ENCODE measurements at regions not wholly inside any gene's neighbourhood (a gene's known extent, or its start where the extent isn't known, plus 50 kb on each side); places are given as distances from the start of the nearest gene placed in this dataset.
"Not testable (repeated sequence)": the region's sequence is repeated elsewhere in the genome, so short reads cannot be mapped to it uniquely, and the experiment has no call there.

DNA sequence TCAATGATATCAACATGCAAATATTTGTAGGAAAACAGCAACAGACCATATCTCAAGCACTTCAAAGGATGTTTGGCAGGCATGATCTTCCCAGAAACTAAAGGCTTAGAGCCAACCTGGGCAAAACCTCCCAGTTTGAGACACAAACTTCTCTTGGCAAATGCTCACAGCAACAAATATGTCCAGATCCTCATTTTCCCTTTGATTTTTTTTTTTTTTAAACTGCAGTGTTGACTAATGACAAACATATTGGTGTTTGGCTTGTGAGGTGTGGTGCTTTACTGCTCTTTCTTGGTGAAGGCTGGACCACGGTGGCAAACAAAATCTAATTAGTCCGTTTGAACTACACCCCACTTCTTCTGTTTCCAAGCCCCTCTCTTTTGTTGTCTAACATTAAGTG, 87.2 kb downstream of the EBLN2 start:
- Histone ChIP-seq H3K4me3 (no peak overlapping the region), H3K4me1 (no peaks in the 10 kb centered on the region), H3K36me3 (ENCODE audit: insufficient read depth in 1 of 2, low read depth in 1 of 2) (no peaks in the 10 kb centered on the region), H3K27me3 (ENCODE audit: insufficient read depth in 3 of 3, low read length in 2 of 3) (no peaks in the 10 kb centered on the region), H3K27ac (no peak overlapping the region), H3K9me3 (no peaks in the 10 kb centered on the region)
- WGBS, 3 donors = 21 to 35% (median 30%) methylated on average over 2 of the region's 2 CpGs
- DNase-seq (no peak), ATAC-seq (no peak)
- TF ChIP-seq, protein P1, sequence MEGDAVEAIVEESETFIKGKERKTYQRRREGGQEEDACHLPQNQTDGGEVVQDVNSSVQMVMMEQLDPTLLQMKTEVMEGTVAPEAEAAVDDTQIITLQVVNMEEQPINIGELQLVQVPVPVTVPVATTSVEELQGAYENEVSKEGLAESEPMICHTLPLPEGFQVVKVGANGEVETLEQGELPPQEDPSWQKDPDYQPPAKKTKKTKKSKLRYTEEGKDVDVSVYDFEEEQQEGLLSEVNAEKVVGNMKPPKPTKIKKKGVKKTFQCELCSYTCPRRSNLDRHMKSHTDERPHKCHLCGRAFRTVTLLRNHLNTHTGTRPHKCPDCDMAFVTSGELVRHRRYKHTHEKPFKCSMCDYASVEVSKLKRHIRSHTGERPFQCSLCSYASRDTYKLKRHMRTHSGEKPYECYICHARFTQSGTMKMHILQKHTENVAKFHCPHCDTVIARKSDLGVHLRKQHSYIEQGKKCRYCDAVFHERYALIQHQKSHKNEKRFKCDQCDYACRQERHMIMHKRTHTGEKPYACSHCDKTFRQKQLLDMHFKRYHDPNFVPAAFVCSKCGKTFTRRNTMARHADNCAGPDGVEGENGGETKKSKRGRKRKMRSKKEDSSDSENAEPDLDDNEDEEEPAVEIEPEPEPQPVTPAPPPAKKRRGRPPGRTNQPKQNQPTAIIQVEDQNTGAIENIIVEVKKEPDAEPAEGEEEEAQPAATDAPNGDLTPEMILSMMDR (IDR thresholded peaks at IDR 0.05) = no peak
- intact Hi-C loops (cut with DNase I) = no loop called here

DNA sequence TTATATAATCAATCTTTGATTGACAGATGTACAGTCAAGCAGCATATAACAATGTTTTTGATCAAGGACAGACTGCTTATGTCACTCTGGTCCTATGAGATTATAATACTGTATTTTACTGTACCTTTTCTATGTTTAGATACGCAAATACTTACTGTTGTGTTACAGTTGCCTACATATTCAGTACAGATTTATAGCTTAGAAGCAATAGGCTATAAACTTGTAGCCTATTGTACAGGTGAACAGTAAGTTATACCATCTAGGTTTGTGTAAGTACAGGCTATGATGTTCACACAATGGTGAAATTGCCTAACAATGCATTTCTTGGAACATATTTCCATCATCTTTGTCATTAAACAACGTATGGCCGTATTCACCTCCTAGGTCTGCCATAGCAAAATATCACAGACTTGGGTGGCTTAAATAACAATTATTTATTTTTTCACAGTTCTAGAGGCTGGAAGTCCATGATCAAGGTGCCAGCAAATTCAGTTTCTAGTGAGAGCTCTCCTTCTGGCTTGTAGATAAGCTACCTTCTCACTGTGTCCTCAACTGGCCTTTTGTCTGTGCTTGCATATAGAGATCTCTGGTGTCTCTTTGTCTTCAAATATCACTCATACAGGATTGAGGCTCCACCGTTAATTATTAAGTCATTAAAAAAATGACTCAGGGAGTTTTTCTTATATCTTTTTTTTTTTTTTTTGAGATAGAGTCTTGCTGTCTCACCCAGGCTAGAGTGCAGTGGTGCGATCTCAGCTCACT, 89.1 kb downstream of the EBLN2 start:
- ATAC-seq (no peak), DNase-seq (no peak)
- no peak overlapping the region for H3K4me3 ChIP-seq
- 95 to 96% (median 95%) methylated on average over 5 of the region's 5 CpGs for WGBS, 3 donors
- intact Hi-C loops (cut with DNase I) = no loop called here
- no peak overlapping the region for H3K27ac ChIP-seq
- no peaks in the 10 kb centered on the region for H3K4me1 ChIP-seq
- no peaks in the 10 kb centered on the region for H3K9me3 ChIP-seq
- H3K27me3 ChIP-seq (ENCODE audit: insufficient read depth in 3 of 3, low read length in 2 of 3) = no peaks in the 10 kb centered on the region
- TF ChIP-seq, protein P1 (IDR thresholded peaks at IDR 0.05) = no peak
- H3K36me3 ChIP-seq (ENCODE audit: insufficient read depth in 1 of 2, low read depth in 1 of 2) = no peaks in the 10 kb centered on the region

DNA sequence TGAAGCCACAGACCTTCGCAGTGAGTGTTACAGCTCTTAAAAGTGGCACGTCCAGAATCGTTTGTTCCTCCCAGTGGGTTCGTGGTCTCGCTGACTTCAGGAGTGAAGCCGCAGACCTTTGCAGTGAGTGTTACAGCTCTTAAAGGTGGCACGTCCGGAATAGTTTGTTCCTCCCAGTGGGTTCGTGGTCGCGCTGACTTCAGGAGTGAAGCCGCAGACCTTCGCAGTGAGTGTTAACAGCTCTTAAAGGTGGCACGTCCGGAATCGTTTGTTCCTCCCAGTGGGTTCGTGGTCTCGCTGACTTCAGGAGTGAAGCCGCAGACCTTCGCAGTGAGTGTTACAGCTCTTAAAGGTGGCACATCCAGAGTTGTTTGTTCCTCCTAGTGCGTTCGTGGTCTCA, 91.1 kb downstream of the EBLN2 start:
- H3K36me3 ChIP-seq (ENCODE audit: insufficient read depth in 1 of 2, low read depth in 1 of 2); H3K4me1 ChIP-seq; DNase-seq; H3K4me3 ChIP-seq; intact Hi-C loops (cut with DNase I); H3K9me3 ChIP-seq; ATAC-seq; H3K27me3 ChIP-seq (ENCODE audit: insufficient read depth in 3 of 3, low read length in 2 of 3); H3K27ac ChIP-seq: not testable (repeated sequence)
- WGBS, 3 donors = 94 to 96% (median 95%) methylated on average over 22 of the region's 22 CpGs

DNA sequence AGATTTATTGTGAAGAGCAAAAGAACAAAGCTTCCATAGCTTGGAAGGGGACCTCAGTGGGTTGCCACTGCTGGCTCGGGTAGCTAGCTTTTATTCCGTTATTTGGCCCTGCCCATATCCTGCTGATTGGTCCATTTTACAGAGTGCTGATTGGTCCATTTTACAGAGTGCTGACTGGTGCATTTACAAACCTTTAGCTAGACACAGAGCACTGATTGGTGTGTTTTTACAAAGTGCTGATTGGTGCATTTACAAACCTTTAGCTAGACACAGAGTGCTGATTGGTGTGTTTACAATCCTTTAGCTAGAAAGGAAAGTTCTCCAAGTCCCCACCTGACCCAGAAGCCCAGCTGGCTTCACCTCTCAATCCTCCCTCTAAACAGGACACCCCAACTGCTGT, 91.6 kb downstream of the EBLN2 start:
- H3K36me3 ChIP-seq (ENCODE audit: insufficient read depth in 1 of 2, low read depth in 1 of 2); H3K27ac ChIP-seq; H3K27me3 ChIP-seq (ENCODE audit: insufficient read depth in 3 of 3, low read length in 2 of 3); ATAC-seq; DNase-seq; H3K9me3 ChIP-seq; intact Hi-C loops (cut with DNase I); H3K4me1 ChIP-seq; H3K4me3 ChIP-seq: not testable (repeated sequence)
- WGBS, 3 donors = 84 to 90% (median 85%) methylated on average over 2 of the region's 2 CpGs

DNA sequence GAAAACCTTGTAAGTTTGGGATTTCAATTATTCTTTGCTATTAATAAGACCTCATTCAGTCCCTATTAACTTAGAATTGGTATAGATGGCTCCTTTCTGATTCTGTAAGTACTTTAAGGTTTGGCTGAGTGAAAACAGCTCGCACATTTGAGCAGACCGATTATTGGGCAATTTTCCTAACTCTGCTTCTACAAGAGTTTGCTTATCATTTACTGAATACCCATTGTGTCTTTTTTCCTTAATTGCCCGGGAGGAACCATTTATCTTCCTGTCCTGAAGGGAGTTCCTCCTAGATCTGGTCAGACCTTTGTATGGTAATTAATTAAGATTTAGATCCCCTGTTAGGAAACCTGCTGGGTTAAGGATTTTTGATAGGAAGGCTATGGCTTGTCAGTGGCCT, 92.8 kb downstream of the EBLN2 start:
- ATAC-seq; H3K4me3 ChIP-seq; DNase-seq; H3K27me3 ChIP-seq (ENCODE audit: insufficient read depth in 3 of 3, low read length in 2 of 3); intact Hi-C loops (cut with DNase I); H3K27ac ChIP-seq; H3K36me3 ChIP-seq (ENCODE audit: insufficient read depth in 1 of 2, low read depth in 1 of 2); H3K9me3 ChIP-seq; H3K4me1 ChIP-seq: not testable (repeated sequence)
- WGBS, 3 donors = 61 to 73% (median 64%) methylated on average over 3 of the region's 3 CpGs

DNA sequence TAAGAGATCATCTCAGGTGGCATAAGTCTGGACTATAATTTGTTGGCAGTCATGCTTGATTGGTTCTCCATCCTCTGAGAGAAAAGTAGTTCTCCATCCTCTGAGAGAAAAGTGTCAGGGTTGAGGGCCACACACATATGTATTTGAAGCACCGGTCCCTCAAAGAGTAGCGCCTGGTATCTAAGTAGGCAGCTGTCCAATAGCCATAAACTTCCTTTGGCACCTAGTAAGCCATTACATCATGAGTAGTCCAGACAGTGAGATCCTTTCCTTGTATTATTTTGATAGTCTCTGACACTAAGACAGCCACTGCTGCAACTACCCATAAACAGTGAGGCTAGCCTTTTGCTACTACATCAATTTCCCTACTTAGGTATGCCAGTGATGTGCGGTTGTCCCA, 94.0 kb downstream of the EBLN2 start:
- H3K27ac ChIP-seq; H3K27me3 ChIP-seq (ENCODE audit: insufficient read depth in 3 of 3, low read length in 2 of 3); DNase-seq; H3K4me1 ChIP-seq; ATAC-seq; intact Hi-C loops (cut with DNase I); H3K36me3 ChIP-seq (ENCODE audit: insufficient read depth in 1 of 2, low read depth in 1 of 2); H3K9me3 ChIP-seq; H3K4me3 ChIP-seq: not testable (repeated sequence)
- WGBS, 3 donors = 56 to 70% (median 61%) methylated on average over 3 of the region's 3 CpGs

DNA sequence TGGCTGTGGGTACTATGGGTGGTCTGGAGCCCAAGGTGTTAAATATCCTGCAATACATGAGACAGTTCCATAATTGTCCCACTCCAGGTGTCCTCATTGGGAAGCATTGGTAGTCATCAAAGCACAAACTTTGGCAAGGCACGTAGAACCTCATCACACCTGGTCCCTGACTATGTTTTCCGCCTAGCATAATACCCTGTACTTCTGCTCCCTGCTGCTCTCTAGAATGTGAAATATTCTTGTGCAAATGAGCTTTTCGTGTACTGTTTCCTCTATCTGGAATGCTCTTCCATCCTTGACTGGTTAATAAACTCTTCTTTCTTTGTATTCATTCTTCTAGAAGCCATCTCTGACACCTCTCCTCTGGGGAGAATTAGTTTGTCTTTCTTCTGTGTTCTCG, 103.2 kb downstream of the EBLN2 start:
- TF ChIP-seq, protein P1 (IDR thresholded peaks at IDR 0.05) = no peak
- Histone ChIP-seq H3K9me3 (no peaks in the 10 kb centered on the region), H3K4me1 (no peaks in the 10 kb centered on the region), H3K27me3 (ENCODE audit: insufficient read depth in 3 of 3, low read length in 2 of 3) (no peaks in the 10 kb centered on the region), H3K36me3 (ENCODE audit: insufficient read depth in 1 of 2, low read depth in 1 of 2) (no peaks in the 10 kb centered on the region), H3K27ac (no peak overlapping the region), H3K4me3 (no peak overlapping the region)
- intact Hi-C loops (cut with DNase I) = no loop called here
- ATAC-seq (no peak), DNase-seq (no peak)
- WGBS, 3 donors = 88 to 92% (median 91%) methylated on average over 4 of the region's 4 CpGs

All from psoas muscle (tissue), 7 donors.